K562 (cell line): ENCODE measurements at regions not wholly inside any gene's neighbourhood (a gene's known extent, or its start where the extent isn't known, plus 50 kb on each side); places are given as distances from the start of the nearest gene placed in this dataset.
A peak's percentile ranks its signal among the peaks of the same experiment; 100 is the strongest.

ENCODE experiments used
- ATAC-seq: fragments of 200-7000 bp; cut with Tn5 transposase; 3 replicates; pipeline ENCODE4 v1.9.1; 2020; ENCODE audit warnings: moderate library complexity
- BruUV-seq: library from RNA; stranded (reverse); fragments of 400-500 nt; replicated peaks from 2 replicates; lab custom pipeline; 2021; lab: Mats Ljungman, UMichigan
- CTCF ChIA-PET: fragments of 300-600 bp; formaldehyde crosslinking; extraction: SDS; loops from one replicate; lab custom pipeline; 2021; ENCODE audit warnings: low intra/inter-chr PET ratio; lab: Yijun Ruan, JAX
- POLR2A ChIA-PET: fragments of 300-600, 350-650 bp; sonication (Branson Sonifier 250); formaldehyde crosslinking; extraction: SDS; loops from one replicate; lab custom pipeline; 2021; ENCODE audit warnings: antibody characterized with exemption, inconsistent platforms; lab: Yijun Ruan, JAX
- DNase-seq, 4 experiments: peaks; one replicate each; pipeline versions ENCODE4 v3.0.0 to v3.0.0-alpha.2; 2011 to 2018; ENCODE audit warnings: low spot score in 3 of 4, mixed read lengths in 3 of 4; ENCODE audit errors: extremely low read depth in 1 of 4
- FAIRE-seq: peaks from 2 replicates; lab custom pipeline; 2011; peaks lifted over from hg19 to GRCh38; lab: Jason Lieb, UNC
- H2AFZ ChIP-seq: 2 replicates; pipeline ENCODE4 v1.6.0; 2011; ENCODE audit warnings: low read depth, low read length, control low read depth, inconsistent platforms
- H3K27ac ChIP-seq: fragments of 200-600 bp; 3 replicates; pipeline ENCODE4 v1.8.0; 2011; ENCODE audit warnings: low read depth, mild to moderate bottlenecking, control low read depth, inconsistent platforms, low read length, moderate library complexity, mixed read lengths; ENCODE audit errors: extremely low read depth
- H3K27me3 ChIP-seq, 2 experiments: fragments of 300-600 bp in 1 of 2; 2 replicates in 1 of 2; 3 replicates in 1 of 2; pipeline versions ENCODE4 v1.6.0 to v1.8.0; 2011; ENCODE audit warnings: inconsistent platforms in 2 of 2, low read length in 2 of 2, mild to moderate bottlenecking in 1 of 2, mixed read lengths in 1 of 2, moderate library complexity in 1 of 2; ENCODE audit not compliant: control insufficient read depth in 2 of 2, insufficient read depth in 2 of 2
- H3K36me3 ChIP-seq: fragments of 300-600 bp; 3 replicates; pipeline ENCODE4 v1.8.0; 2011; ENCODE audit warnings: mild to moderate bottlenecking, low read length, inconsistent platforms; ENCODE audit not compliant: control insufficient read depth, insufficient read depth
- H3K4me1 ChIP-seq, 2 experiments: fragments of 200-600 bp in 1 of 2; replicated peaks in 1 of 2; 2 replicates in 1 of 2; 3 replicates in 1 of 2; pipeline versions ENCODE4 v1.5.1 to v1.8.0; 2011; ENCODE audit warnings: inconsistent platforms in 2 of 2, low read length in 2 of 2, mild to moderate bottlenecking in 1 of 2, mixed read lengths in 1 of 2, moderate library complexity in 1 of 2; ENCODE audit not compliant: control insufficient read depth in 2 of 2, insufficient read depth in 2 of 2
- H3K4me2 ChIP-seq: 2 replicates; pipeline ENCODE4 v1.6.1; 2011; ENCODE audit warnings: low read length, control low read depth, inconsistent platforms, mixed read lengths; ENCODE audit not compliant: insufficient read depth
- H3K4me3 ChIP-seq: fragments of 200-600 bp; sonication (generic), shearing (Covaris generic); 2 replicates; pipeline ENCODE4 v1.5.1; 2016; ENCODE audit warnings: control low read depth, inconsistent platforms
- H3K79me2 ChIP-seq: fragments of 200-600 bp; 3 replicates; pipeline ENCODE4 v1.8.0; 2011; ENCODE audit warnings: low read length, inconsistent platforms; ENCODE audit not compliant: control insufficient read depth, insufficient read depth
- H3K9ac ChIP-seq, 2 experiments: 2 replicates each; pipeline versions ENCODE4 v1.6.0 to v1.6.1; 2011; ENCODE audit warnings: low read depth in 2 of 2, low read length in 2 of 2, control low read depth in 1 of 2, inconsistent platforms in 1 of 2, mild to moderate bottlenecking in 1 of 2, mixed read lengths in 1 of 2; ENCODE audit not compliant: insufficient read depth in 1 of 2
- H3K9me1 ChIP-seq: one replicate; pipeline ENCODE4 v1.6.0; 2011; ENCODE audit warnings: inconsistent platforms, mild to moderate bottlenecking, low read length, moderate library complexity; ENCODE audit not compliant: control insufficient read depth, insufficient read depth
- H3K9me3 ChIP-seq: replicated peaks from 2 replicates; pipeline ENCODE4 v1.5.1; 2011; ENCODE audit warnings: low read depth, low read length, inconsistent platforms; ENCODE audit not compliant: control insufficient read depth, insufficient read depth
- H4K20me1 ChIP-seq: replicated peaks from 2 replicates; pipeline ENCODE4 v1.6.1; 2011; ENCODE audit warnings: low read length, inconsistent platforms, mixed read lengths; ENCODE audit not compliant: control insufficient read depth, insufficient read depth
- FIP1L1 ChIP-seq: fragments of 200-400 bp; formaldehyde crosslinking; IDR thresholded peaks from 2 replicates; pipeline ENCODE4 v1.6.1; 2018; ENCODE audit warnings: mild to moderate bottlenecking, low read depth, low read length; ENCODE audit not compliant: poor library complexity, severe bottlenecking
- FOXP1 ChIP-seq: sonication (generic); formaldehyde crosslinking; IDR thresholded peaks from 2 replicates; pipeline ENCODE4 v1.8.0; 2022; ENCODE audit warnings: mild to moderate bottlenecking, missing genetic modification reagents
- KAT7 ChIP-seq: sonication (generic); formaldehyde crosslinking; IDR thresholded peaks from 2 replicates; pipeline ENCODE4 v1.8.0; 2022; ENCODE audit warnings: missing genetic modification reagents, mild to moderate bottlenecking, borderline replicate concordance
- L3MBTL2 ChIP-seq: fragments of 450-650 bp; IDR thresholded peaks from 2 replicates; pipeline ENCODE4 v1.6.1; 2016; ENCODE audit warnings: mild to moderate bottlenecking, moderate library complexity
- SREBF1 ChIP-seq: fragments of 150-350 bp; IDR thresholded peaks from 2 replicates; pipeline ENCODE4 v1.6.1; 2014; ENCODE audit warnings: antibody characterized with exemption, low read depth, low read length, borderline replicate concordance
- WGBS: fragments of 100-300 bp; shearing (Covaris generic); methylation state at CpG from one replicate; pipeline ENCODE4 v1.1.6; 2016; ENCODE audit warnings: low coverage, mixed read lengths; ENCODE audit not compliant: insufficient coverage; ENCODE audit errors: missing lambda C conversion rate; 5-methylcytosine and 5-hydroxymethylcytosine counted together
- in situ Hi-C: fragments of 300-500 bp; cut with MboI; formaldehyde crosslinking; loops from 4 replicates; pipeline ENCODE4 v1.15.0; 2018; ENCODE audit warnings: inconsistent platforms, mixed read lengths
- intact Hi-C: fragments of 100-400 bp; cut with micrococcal nuclease; formaldehyde crosslinking; loops from 2 replicates; pipeline ENCODE4 v1.14.2; 2022
- TF ChIP-seq, protein P1 (sequence below): fragments of 450-650 bp; IDR thresholded peaks from 2 replicates; pipeline ENCODE4 v1.6.1; 2016; ENCODE audit warnings: mild to moderate bottlenecking, moderate library complexity
- TF ChIP-seq, protein P2 (sequence below): fragments of 450-650 bp; IDR thresholded peaks from 2 replicates; pipeline ENCODE4 v1.7.1; 2018; ENCODE audit warnings: mild to moderate bottlenecking, low read depth; ENCODE audit not compliant: partially characterized antibody

GRCh38 chr6:27159725-27160124, 87.8 kb upstream of the PRSS16 start:
- Histone ChIP-seq H3K36me3 (no peaks in the 10 kb centered on the region), H3K27ac (no peak overlapping the region), H4K20me1 (no peaks in the 10 kb centered on the region), H3K9me1 (no peaks in the 10 kb centered on the region), H3K79me2 (no peaks in the 10 kb centered on the region), H3K9me3 (no peaks in the 10 kb centered on the region), H3K27me3 (no peaks in the 10 kb centered on the region), H3K4me1 (peaks cover 10% of the 10 kb centered on the region in 2 experiments; a peak in 3 of 5 replicates), H2AFZ (no peak overlapping the region), H3K4me3 (no peak overlapping the region), H3K9ac (no peak overlapping the region), H3K4me2 (no peak overlapping the region)
- FAIRE-seq (no peak), DNase-seq (no peak), ATAC-seq (no peak)
- intact Hi-C loops (loop anchor here (5.0 to 10.0 kb wide), 3 partner anchors 138 to 1055 kb away; no protein-coding TSS in a partner anchor), in situ Hi-C loops (no loop called here)
- ChIA-PET CTCF (no interaction called here), POLR2A (interaction anchor here (0.6 to 5.0 kb wide), 7 partner anchors 11 to 514 kb away, joined by 3 to 31 read pairs (median 5); a partner anchor contains a TSS)
- no TSS peak for BruUV-seq
- 86% methylated on average over 2 of the region's 2 CpGs for WGBS
- TF ChIP-seq, protein P1, sequence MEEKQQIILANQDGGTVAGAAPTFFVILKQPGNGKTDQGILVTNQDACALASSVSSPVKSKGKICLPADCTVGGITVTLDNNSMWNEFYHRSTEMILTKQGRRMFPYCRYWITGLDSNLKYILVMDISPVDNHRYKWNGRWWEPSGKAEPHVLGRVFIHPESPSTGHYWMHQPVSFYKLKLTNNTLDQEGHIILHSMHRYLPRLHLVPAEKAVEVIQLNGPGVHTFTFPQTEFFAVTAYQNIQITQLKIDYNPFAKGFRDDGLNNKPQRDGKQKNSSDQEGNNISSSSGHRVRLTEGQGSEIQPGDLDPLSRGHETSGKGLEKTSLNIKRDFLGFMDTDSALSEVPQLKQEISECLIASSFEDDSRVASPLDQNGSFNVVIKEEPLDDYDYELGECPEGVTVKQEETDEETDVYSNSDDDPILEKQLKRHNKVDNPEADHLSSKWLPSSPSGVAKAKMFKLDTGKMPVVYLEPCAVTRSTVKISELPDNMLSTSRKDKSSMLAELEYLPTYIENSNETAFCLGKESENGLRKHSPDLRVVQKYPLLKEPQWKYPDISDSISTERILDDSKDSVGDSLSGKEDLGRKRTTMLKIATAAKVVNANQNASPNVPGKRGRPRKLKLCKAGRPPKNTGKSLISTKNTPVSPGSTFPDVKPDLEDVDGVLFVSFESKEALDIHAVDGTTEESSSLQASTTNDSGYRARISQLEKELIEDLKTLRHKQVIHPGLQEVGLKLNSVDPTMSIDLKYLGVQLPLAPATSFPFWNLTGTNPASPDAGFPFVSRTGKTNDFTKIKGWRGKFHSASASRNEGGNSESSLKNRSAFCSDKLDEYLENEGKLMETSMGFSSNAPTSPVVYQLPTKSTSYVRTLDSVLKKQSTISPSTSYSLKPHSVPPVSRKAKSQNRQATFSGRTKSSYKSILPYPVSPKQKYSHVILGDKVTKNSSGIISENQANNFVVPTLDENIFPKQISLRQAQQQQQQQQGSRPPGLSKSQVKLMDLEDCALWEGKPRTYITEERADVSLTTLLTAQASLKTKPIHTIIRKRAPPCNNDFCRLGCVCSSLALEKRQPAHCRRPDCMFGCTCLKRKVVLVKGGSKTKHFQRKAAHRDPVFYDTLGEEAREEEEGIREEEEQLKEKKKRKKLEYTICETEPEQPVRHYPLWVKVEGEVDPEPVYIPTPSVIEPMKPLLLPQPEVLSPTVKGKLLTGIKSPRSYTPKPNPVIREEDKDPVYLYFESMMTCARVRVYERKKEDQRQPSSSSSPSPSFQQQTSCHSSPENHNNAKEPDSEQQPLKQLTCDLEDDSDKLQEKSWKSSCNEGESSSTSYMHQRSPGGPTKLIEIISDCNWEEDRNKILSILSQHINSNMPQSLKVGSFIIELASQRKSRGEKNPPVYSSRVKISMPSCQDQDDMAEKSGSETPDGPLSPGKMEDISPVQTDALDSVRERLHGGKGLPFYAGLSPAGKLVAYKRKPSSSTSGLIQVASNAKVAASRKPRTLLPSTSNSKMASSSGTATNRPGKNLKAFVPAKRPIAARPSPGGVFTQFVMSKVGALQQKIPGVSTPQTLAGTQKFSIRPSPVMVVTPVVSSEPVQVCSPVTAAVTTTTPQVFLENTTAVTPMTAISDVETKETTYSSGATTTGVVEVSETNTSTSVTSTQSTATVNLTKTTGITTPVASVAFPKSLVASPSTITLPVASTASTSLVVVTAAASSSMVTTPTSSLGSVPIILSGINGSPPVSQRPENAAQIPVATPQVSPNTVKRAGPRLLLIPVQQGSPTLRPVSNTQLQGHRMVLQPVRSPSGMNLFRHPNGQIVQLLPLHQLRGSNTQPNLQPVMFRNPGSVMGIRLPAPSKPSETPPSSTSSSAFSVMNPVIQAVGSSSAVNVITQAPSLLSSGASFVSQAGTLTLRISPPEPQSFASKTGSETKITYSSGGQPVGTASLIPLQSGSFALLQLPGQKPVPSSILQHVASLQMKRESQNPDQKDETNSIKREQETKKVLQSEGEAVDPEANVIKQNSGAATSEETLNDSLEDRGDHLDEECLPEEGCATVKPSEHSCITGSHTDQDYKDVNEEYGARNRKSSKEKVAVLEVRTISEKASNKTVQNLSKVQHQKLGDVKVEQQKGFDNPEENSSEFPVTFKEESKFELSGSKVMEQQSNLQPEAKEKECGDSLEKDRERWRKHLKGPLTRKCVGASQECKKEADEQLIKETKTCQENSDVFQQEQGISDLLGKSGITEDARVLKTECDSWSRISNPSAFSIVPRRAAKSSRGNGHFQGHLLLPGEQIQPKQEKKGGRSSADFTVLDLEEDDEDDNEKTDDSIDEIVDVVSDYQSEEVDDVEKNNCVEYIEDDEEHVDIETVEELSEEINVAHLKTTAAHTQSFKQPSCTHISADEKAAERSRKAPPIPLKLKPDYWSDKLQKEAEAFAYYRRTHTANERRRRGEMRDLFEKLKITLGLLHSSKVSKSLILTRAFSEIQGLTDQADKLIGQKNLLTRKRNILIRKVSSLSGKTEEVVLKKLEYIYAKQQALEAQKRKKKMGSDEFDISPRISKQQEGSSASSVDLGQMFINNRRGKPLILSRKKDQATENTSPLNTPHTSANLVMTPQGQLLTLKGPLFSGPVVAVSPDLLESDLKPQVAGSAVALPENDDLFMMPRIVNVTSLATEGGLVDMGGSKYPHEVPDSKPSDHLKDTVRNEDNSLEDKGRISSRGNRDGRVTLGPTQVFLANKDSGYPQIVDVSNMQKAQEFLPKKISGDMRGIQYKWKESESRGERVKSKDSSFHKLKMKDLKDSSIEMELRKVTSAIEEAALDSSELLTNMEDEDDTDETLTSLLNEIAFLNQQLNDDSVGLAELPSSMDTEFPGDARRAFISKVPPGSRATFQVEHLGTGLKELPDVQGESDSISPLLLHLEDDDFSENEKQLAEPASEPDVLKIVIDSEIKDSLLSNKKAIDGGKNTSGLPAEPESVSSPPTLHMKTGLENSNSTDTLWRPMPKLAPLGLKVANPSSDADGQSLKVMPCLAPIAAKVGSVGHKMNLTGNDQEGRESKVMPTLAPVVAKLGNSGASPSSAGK, result peak; percentile 70; the same call in 1 of the 2 replicates
- TF ChIP-seq L3MBTL2, result peak; percentile 39; the same call in 1 of the 2 replicates
- TF ChIP-seq FOXP1, result no peak
- TF ChIP-seq KAT7, result no peak
- TF ChIP-seq, protein P2, sequence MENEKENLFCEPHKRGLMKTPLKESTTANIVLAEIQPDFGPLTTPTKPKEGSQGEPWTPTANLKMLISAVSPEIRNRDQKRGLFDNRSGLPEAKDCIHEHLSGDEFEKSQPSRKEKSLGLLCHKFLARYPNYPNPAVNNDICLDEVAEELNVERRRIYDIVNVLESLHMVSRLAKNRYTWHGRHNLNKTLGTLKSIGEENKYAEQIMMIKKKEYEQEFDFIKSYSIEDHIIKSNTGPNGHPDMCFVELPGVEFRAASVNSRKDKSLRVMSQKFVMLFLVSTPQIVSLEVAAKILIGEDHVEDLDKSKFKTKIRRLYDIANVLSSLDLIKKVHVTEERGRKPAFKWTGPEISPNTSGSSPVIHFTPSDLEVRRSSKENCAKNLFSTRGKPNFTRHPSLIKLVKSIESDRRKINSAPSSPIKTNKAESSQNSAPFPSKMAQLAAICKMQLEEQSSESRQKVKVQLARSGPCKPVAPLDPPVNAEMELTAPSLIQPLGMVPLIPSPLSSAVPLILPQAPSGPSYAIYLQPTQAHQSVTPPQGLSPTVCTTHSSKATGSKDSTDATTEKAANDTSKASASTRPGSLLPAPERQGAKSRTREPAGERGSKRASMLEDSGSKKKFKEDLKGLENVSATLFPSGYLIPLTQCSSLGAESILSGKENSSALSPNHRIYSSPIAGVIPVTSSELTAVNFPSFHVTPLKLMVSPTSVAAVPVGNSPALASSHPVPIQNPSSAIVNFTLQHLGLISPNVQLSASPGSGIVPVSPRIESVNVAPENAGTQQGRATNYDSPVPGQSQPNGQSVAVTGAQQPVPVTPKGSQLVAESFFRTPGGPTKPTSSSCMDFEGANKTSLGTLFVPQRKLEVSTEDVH, result no peak
- no peak for TF ChIP-seq SREBF1
- no peak for TF ChIP-seq FIP1L1
